HCT116 (cell line): ENCODE measurements at regions not wholly inside any gene's neighbourhood (a gene's known extent, or its start where the extent isn't known, plus 50 kb on each side); places are given as distances from the start of the nearest gene placed in this dataset.

Source experiments
- ATAC-seq: fragments of 200-7000 bp; cut with Tn5 transposase; 2 replicates; pipeline ENCODE4 v1.9.1; 2020; ENCODE audit warnings: mild to moderate bottlenecking, moderate library complexity
- BruUV-seq: library from RNA; stranded (reverse); fragments of 400-500 nt; replicated peaks from 2 replicates; lab custom pipeline; 2021; lab: Mats Ljungman, UMichigan
- CTCF ChIA-PET: fragments of 300-600 bp; sonication (Branson Sonifier 250); formaldehyde crosslinking; loops from one replicate; lab custom pipeline; 2021; ENCODE audit warnings: antibody characterized with exemption; lab: Charles Lee
- POLR2A ChIA-PET: fragments of 300-600, 350-600 bp; sonication (Branson Sonifier 250); formaldehyde crosslinking; loops from one replicate; lab custom pipeline; 2021; ENCODE audit warnings: antibody characterized with exemption; lab: Charles Lee
- RAD21 ChIA-PET, 2 experiments: fragments of 300-600 bp; sonication (Branson Sonifier 250); formaldehyde crosslinking; loops; one replicate each; lab custom pipeline; 2023; ENCODE audit warnings: low total read pairs in 2 of 2; ENCODE audit not compliant: uncharacterized antibody in 2 of 2, unreplicated experiment in 2 of 2, low non-redundant PET in 1 of 2; lab: Charles Lee
- DNase-seq: peaks from one replicate; pipeline ENCODE4 v3.0.0-alpha.2; 2010; ENCODE audit warnings: low read depth, low spot score
- H2AFZ ChIP-seq: fragments of 200-600 bp; shearing (Covaris generic), sonication (generic); 2 replicates; pipeline ENCODE4 v1.6.1; 2017; ENCODE audit warnings: low read depth, mixed run types, mixed read lengths, antibody characterized with exemption, low read length; ENCODE audit not compliant: poor library complexity, severe bottlenecking
- H3K27ac ChIP-seq: 2 replicates; pipeline ENCODE4 v1.5.1; 2012; ENCODE audit warnings: low read depth, low read length
- H3K27me3 ChIP-seq: fragments of 200-600 bp; sonication (generic); 2 replicates; pipeline ENCODE4 v1.6.1; 2016; ENCODE audit warnings: mixed run types, low read length, mixed read lengths; ENCODE audit not compliant: insufficient read depth
- H3K36me3 ChIP-seq, 2 experiments: fragments of 200-500 bp in 1 of 2; fragments of 200-600 bp in 1 of 2; sonication (Bioruptor generic) in 1 of 2; sonication (generic) in 1 of 2; 2 replicates each; pipeline versions ENCODE4 v1.5.1 to v1.6.1; 2014 to 2016; ENCODE audit warnings: low read length in 2 of 2, inconsistent platforms in 1 of 2, mixed read lengths in 1 of 2, mixed run types in 1 of 2; ENCODE audit not compliant: insufficient read depth in 2 of 2, control insufficient read depth in 1 of 2
- H3K4me1 ChIP-seq, 2 experiments: fragments of 200-600 bp in 1 of 2; sonication (generic) in 1 of 2; 2 replicates each; pipeline versions ENCODE4 v1.5.1 to v1.6.1; 2012 to 2017; ENCODE audit warnings: low read length in 2 of 2, inconsistent platforms in 1 of 2, mild to moderate bottlenecking in 1 of 2, mixed read lengths in 1 of 2, mixed run types in 1 of 2, moderate library complexity in 1 of 2; ENCODE audit not compliant: insufficient read depth in 2 of 2, control insufficient read depth in 1 of 2
- H3K4me2 ChIP-seq: fragments of 200-600 bp; sonication (generic); 2 replicates; pipeline ENCODE4 v1.6.1; 2017; ENCODE audit warnings: mixed run types, low read length, mixed read lengths
- H3K4me3 ChIP-seq, 2 experiments: fragments of 200-600 bp in 1 of 2; sonication (generic) in 1 of 2; replicated peaks in 1 of 2; 2 replicates each; pipeline ENCODE4 v1.5.1; 2011 to 2016; ENCODE audit warnings: low read length in 2 of 2, control low read depth in 1 of 2, low read depth in 1 of 2, mild to moderate bottlenecking in 1 of 2, mixed read lengths in 1 of 2, mixed run types in 1 of 2
- H3K79me2 ChIP-seq: fragments of 200-600 bp; sonication (generic); 2 replicates; pipeline ENCODE4 v1.6.1; 2017; ENCODE audit warnings: mild to moderate bottlenecking, mixed run types, low read length, moderate library complexity, mixed read lengths; ENCODE audit not compliant: insufficient read depth
- H3K9ac ChIP-seq: fragments of 200-600 bp; sonication (generic); 2 replicates; pipeline ENCODE4 v1.6.1; 2016; ENCODE audit warnings: low read length, mixed read lengths
- H3K9me2 ChIP-seq: fragments of 200-600 bp; sonication (generic), shearing (Covaris generic); 2 replicates; pipeline ENCODE4 v1.6.1; 2017; ENCODE audit warnings: mixed run types, mild to moderate bottlenecking, moderate library complexity; ENCODE audit not compliant: insufficient read depth
- H3K9me3 ChIP-seq, 2 experiments: fragments of 200-500 bp in 1 of 2; fragments of 200-600 bp in 1 of 2; sonication (Bioruptor generic) in 1 of 2; sonication (generic) in 1 of 2; 2 replicates each; pipeline ENCODE4 v1.6.1; 2014 to 2017; ENCODE audit warnings: low read length in 2 of 2, mixed read lengths in 2 of 2, inconsistent platforms in 1 of 2, low read depth in 1 of 2, mild to moderate bottlenecking in 1 of 2, mixed run types in 1 of 2, moderate library complexity in 1 of 2; ENCODE audit not compliant: control insufficient read depth in 1 of 2, insufficient read depth in 1 of 2
- H4K20me1 ChIP-seq: fragments of 200-600 bp; sonication (generic), shearing (Covaris generic); 2 replicates; pipeline ENCODE4 v1.6.1; 2017; ENCODE audit warnings: mixed run types, mild to moderate bottlenecking, moderate library complexity; ENCODE audit not compliant: insufficient read depth
- ATF3 ChIP-seq: IDR thresholded peaks from 2 replicates; pipeline ENCODE4 v1.6.1; 2012
- CBX3 ChIP-seq: IDR thresholded peaks from 2 replicates; pipeline ENCODE4 v1.6.1; 2012; ENCODE audit warnings: low read depth
- EGR1 ChIP-seq: IDR thresholded peaks from 2 replicates; pipeline ENCODE4 v1.6.1; 2012; ENCODE audit warnings: low read depth
- EZH2 ChIP-seq: fragments of 200-600 bp; sonication (generic); IDR thresholded peaks from 2 replicates; pipeline ENCODE4 v1.6.1; 2017; ENCODE audit warnings: antibody characterized with exemption, mixed run types
- EZH2phosphoT487 ChIP-seq: fragments of 200-600 bp; IDR thresholded peaks from 2 replicates; pipeline ENCODE4 v1.6.1; 2018; ENCODE audit warnings: antibody characterized with exemption, borderline replicate concordance
- FOSL1 ChIP-seq: IDR thresholded peaks from 2 replicates; pipeline ENCODE4 v1.6.1; 2012; ENCODE audit warnings: low read depth
- JUND ChIP-seq: IDR thresholded peaks from 2 replicates; pipeline ENCODE4 v1.6.1; 2012
- MAX ChIP-seq: IDR thresholded peaks from 2 replicates; pipeline ENCODE4 v1.6.1; 2012
- POLR2A ChIP-seq: IDR thresholded peaks from 2 replicates; pipeline ENCODE4 v1.7.0; 2011; ENCODE audit warnings: borderline replicate concordance; ENCODE audit not compliant: insufficient read depth, insufficient read length; ENCODE audit errors: extremely low read depth
- POLR2AphosphoS5 ChIP-seq: IDR thresholded peaks from 2 replicates; pipeline ENCODE4 v1.6.1; 2011; ENCODE audit warnings: mild to moderate bottlenecking, low read depth, low read length, moderate library complexity
- RAD21 ChIP-seq: IDR thresholded peaks from 2 replicates; pipeline ENCODE4 v1.6.1; 2012; ENCODE audit warnings: low read depth, mild to moderate bottlenecking
- SIN3A ChIP-seq: IDR thresholded peaks from 2 replicates; pipeline ENCODE4 v1.6.1; 2012; ENCODE audit warnings: low read depth
- SP1 ChIP-seq: IDR thresholded peaks from 2 replicates; pipeline ENCODE4 v1.6.1; 2012; ENCODE audit warnings: low read depth
- SRF ChIP-seq: IDR thresholded peaks from 2 replicates; pipeline ENCODE4 v1.6.1; 2012; ENCODE audit warnings: low read depth
- YY1 ChIP-seq: IDR thresholded peaks from 2 replicates; pipeline ENCODE4 v1.6.1; 2011; ENCODE audit warnings: low read length, low read depth, moderate library complexity, mild to moderate bottlenecking; ENCODE audit not compliant: insufficient replicate concordance; ENCODE audit errors: extremely low read depth
- ZFX ChIP-seq: fragments of 450-650 bp; IDR thresholded peaks from 2 replicates; pipeline ENCODE4 v1.6.1; 2017
- ZNF274 ChIP-seq: fragments of 200-500 bp; sonication (Bioruptor generic); IDR thresholded peaks from 2 replicates; pipeline ENCODE4 v1.6.1; 2014; ENCODE audit warnings: mild to moderate bottlenecking, low read depth, low read length, inconsistent platforms
- intact Hi-C: fragments of 100-400 bp; cut with micrococcal nuclease; formaldehyde crosslinking; loops from 2 replicates; pipeline ENCODE4 v1.10.0; 2022
- TF ChIP-seq, protein P1 (sequence below), 3 experiments: fragments of 200-600 bp in 1 of 3; sonication (generic) in 1 of 3; IDR thresholded peaks in 2 of 3; conservative IDR thresholded peaks in 1 of 3; 2 replicates each; pipeline ENCODE4 v1.5.1; 2012 to 2017; ENCODE audit warnings: low read depth in 2 of 3, low read length in 2 of 3, antibody characterized with exemption in 1 of 3, borderline replicate concordance in 1 of 3, control low read depth in 1 of 3, mild to moderate bottlenecking in 1 of 3, mixed read lengths in 1 of 3, mixed run types in 1 of 3, moderate library complexity in 1 of 3; ENCODE audit not compliant: insufficient read depth in 1 of 3

- ChIA-PET POLR2A (no interaction called here), CTCF (no interaction called here)
- Histone ChIP-seq H3K9ac (no peak overlapping the region), H3K4me2 (no peak overlapping the region), H3K36me3 (no peaks in the 10 kb centered on the region), H3K27ac (no peak overlapping the region), H3K4me1 (no peaks in the 10 kb centered on the region), H2AFZ (no peak overlapping the region), H4K20me1 (no peaks in the 10 kb centered on the region), H3K27me3 (no peaks in the 10 kb centered on the region), H3K79me2 (no peaks in the 10 kb centered on the region), H3K4me3 (no peak overlapping the region)
- BruUV-seq, result no TSS peak
- DNase-seq, result no peak
- intact Hi-C loops, result no loop called here
- ATAC-seq, result no peak
- TF ChIP-seq EGR1, result no peak
- no peak for TF ChIP-seq CBX3
- no peak for TF ChIP-seq SIN3A
- TF ChIP-seq ATF3, result no peak
- no peak for TF ChIP-seq ZNF274
- no peak for TF ChIP-seq POLR2A
- no peak for TF ChIP-seq ZFX
- no peak for TF ChIP-seq FOSL1
- no peak for TF ChIP-seq SRF
- no peak for TF ChIP-seq SP1
- no peak for TF ChIP-seq JUND
- TF ChIP-seq, all 23 proteins: peak for 0
- Histone ChIP-seq H3K9me2 (no peaks in the 10 kb centered on the region), H3K9me3 (no peaks in the 10 kb centered on the region; a peak in 1 of 4 replicates)
- RAD21 ChIA-PET, result no interaction called here
Observed at GRCh38 chr13:86831084-86831483, 840.1 kb upstream of the SLITRK5 start.

- CTCF ChIA-PET, result no interaction called here
- H2AFZ ChIP-seq, result no peak overlapping the region
- no peaks in the 10 kb centered on the region for H3K36me3 ChIP-seq
- H3K9ac ChIP-seq, result no peak overlapping the region
- intact Hi-C loops, result no loop called here
- no peaks in the 10 kb centered on the region for H3K79me2 ChIP-seq
- no peak overlapping the region for H3K27ac ChIP-seq
- H3K9me2 ChIP-seq, result no peaks in the 10 kb centered on the region
- no peak overlapping the region for H3K4me2 ChIP-seq
- H3K27me3 ChIP-seq, result no peaks in the 10 kb centered on the region
- no peak overlapping the region for H3K4me3 ChIP-seq
- DNase-seq (no peak), ATAC-seq (no peak)
- H4K20me1 ChIP-seq, result no peaks in the 10 kb centered on the region
- POLR2A ChIA-PET, result no interaction called here
- no peaks in the 10 kb centered on the region; a peak in 2 of 4 replicates for H3K9me3 ChIP-seq
- no peaks in the 10 kb centered on the region for H3K4me1 ChIP-seq
- BruUV-seq, result no TSS peak
- RAD21 ChIA-PET, result no interaction called here
- TF ChIP-seq EZH2phosphoT487 (no peak), YY1 (no peak), POLR2AphosphoS5 (no peak), ZNF274 (no peak), EZH2 (no peak), POLR2A (no peak), SRF (no peak), ATF3 (no peak), EGR1 (no peak), MAX (no peak), ZFX (no peak), JUND (no peak), RAD21 (no peak), FOSL1 (no peak), CBX3 (no peak)
- TF ChIP-seq, protein P1, sequence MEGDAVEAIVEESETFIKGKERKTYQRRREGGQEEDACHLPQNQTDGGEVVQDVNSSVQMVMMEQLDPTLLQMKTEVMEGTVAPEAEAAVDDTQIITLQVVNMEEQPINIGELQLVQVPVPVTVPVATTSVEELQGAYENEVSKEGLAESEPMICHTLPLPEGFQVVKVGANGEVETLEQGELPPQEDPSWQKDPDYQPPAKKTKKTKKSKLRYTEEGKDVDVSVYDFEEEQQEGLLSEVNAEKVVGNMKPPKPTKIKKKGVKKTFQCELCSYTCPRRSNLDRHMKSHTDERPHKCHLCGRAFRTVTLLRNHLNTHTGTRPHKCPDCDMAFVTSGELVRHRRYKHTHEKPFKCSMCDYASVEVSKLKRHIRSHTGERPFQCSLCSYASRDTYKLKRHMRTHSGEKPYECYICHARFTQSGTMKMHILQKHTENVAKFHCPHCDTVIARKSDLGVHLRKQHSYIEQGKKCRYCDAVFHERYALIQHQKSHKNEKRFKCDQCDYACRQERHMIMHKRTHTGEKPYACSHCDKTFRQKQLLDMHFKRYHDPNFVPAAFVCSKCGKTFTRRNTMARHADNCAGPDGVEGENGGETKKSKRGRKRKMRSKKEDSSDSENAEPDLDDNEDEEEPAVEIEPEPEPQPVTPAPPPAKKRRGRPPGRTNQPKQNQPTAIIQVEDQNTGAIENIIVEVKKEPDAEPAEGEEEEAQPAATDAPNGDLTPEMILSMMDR (IDR thresholded peaks at IDR 0.05 in 2 of 3, conservative IDR thresholded peaks at IDR 0.05 in 1 of 3; ENCODE audit: borderline replicate concordance in 1 of 3, insufficient read depth in 1 of 3, low read depth in 2 of 3, low read length in 2 of 3), result no peak
Observed at GRCh38 chr13:86838411-86839120, 832.6 kb upstream of the SLITRK5 start.
